WERI-Rb-1 (cell line): ENCODE measurements at regions not wholly inside any gene's neighbourhood (a gene's known extent, or its start where the extent isn't known, plus 50 kb on each side); places are given as distances from the start of the nearest gene placed in this dataset.
A peak's percentile ranks its signal among the peaks of the same experiment; 100 is the strongest.

ENCODE experiments used
- DNase-seq: peaks from one replicate; pipeline ENCODE4 v3.0.0-alpha.2; 2020
- H3K27ac ChIP-seq: fragments of 250-450 bp; sonication (Bioruptor Pico); 2 replicates; pipeline ENCODE4 v1.5.1; 2020; ENCODE audit warnings: mild to moderate bottlenecking, moderate library complexity
- H3K27me3 ChIP-seq: fragments of 250-450 bp; sonication (Bioruptor Pico); 2 replicates; pipeline ENCODE4 v1.5.1; 2021; ENCODE audit warnings: mild to moderate bottlenecking, low read depth, moderate library complexity; ENCODE audit not compliant: insufficient read depth, severe bottlenecking
- H3K36me3 ChIP-seq: fragments of 250-450 bp; sonication (Bioruptor Pico); 2 replicates; pipeline ENCODE4 v1.5.1; 2020; ENCODE audit warnings: mild to moderate bottlenecking, moderate library complexity
- H3K4me3 ChIP-seq: 2 replicates; pipeline ENCODE4 v1.5.1; 2011; ENCODE audit warnings: low read depth, mild to moderate bottlenecking, control low read depth, low read length
- H3K9me3 ChIP-seq: fragments of 250-450 bp; sonication (Bioruptor Pico); 2 replicates; pipeline ENCODE4 v1.5.1; 2021; ENCODE audit warnings: mild to moderate bottlenecking, moderate library complexity; ENCODE audit not compliant: severe bottlenecking
- TF ChIP-seq, protein P1 (sequence below): IDR thresholded peaks from 2 replicates; pipeline ENCODE4 v1.5.1; 2011; ENCODE audit warnings: low read depth, mild to moderate bottlenecking, control low read depth, inconsistent platforms, low read length

DNA sequence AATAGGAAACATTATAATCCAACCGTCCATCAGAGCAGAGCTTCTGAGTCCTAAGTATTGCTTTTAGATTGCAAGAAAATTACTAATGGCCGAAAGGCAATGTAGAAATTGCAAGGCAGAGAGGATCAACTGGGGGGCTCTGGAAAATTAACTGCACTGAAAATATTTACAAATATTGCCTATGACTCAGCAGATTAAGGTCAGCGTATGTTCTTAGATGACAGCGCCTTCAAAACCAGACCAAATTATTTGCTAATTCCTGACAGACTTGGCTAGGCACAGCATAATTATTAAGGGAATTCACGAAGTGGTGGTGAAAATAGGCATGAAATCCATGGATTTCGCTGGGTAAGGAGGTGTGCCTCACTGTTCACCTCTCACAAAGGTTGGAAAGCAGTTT lies 947.7 kb downstream of the TUSC7 start:
- Histone ChIP-seq H3K27ac (no peak overlapping the region), H3K4me3 (no peak overlapping the region)
- TF ChIP-seq, protein P1, sequence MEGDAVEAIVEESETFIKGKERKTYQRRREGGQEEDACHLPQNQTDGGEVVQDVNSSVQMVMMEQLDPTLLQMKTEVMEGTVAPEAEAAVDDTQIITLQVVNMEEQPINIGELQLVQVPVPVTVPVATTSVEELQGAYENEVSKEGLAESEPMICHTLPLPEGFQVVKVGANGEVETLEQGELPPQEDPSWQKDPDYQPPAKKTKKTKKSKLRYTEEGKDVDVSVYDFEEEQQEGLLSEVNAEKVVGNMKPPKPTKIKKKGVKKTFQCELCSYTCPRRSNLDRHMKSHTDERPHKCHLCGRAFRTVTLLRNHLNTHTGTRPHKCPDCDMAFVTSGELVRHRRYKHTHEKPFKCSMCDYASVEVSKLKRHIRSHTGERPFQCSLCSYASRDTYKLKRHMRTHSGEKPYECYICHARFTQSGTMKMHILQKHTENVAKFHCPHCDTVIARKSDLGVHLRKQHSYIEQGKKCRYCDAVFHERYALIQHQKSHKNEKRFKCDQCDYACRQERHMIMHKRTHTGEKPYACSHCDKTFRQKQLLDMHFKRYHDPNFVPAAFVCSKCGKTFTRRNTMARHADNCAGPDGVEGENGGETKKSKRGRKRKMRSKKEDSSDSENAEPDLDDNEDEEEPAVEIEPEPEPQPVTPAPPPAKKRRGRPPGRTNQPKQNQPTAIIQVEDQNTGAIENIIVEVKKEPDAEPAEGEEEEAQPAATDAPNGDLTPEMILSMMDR = no peak

DNA sequence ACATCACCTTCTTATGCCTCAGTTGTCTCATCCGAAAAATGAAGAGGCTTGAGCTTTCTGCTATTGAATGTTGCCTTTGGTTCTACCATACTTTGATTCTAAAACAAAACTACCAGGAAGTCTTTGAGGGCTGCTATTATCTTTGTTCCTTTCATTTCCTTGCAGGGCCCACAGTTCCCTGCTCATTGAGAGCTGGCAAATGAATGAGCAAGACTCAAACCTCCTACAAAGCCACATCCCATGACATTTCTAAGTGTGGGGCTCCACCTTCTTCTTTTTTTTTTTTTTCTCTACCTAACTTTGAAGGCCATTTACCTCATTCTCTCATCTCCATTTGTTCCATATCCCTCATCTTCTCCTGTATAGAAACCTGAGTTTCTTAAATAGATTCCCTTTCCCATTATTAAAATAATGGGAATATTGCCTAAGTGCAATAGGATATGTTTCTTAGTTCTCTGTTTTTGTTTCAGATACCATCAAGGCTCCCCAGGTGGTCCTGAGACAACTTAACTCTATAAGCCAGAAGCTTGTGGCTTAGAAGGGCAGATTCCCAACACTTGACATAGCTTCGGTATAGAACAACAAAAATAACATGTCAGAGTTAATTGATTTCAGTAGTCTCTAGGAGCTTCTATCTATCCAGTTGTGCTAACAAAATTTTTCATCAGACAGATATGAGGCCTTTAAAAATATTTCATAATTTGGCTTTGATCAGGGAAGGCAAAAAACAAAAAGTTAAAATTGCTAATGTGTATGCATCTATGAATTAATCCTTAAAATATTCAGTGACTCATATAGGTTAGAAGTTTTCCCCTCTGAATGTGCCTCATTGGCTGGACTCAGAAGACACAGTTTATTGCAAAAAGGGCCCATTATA lies 951.6 kb downstream of the TUSC7 start:
- Histone ChIP-seq H3K9me3 (no peaks in the 10 kb centered on the region), H3K27ac (no peak overlapping the region), H3K27me3 (peaks cover 9% of the 10 kb centered on the region), H3K4me3 (no peak overlapping the region), H3K36me3 (no peaks in the 10 kb centered on the region)
- TF ChIP-seq, protein P1 = no peak
- no peak for DNase-seq

More for the DNA sequence above, 947.7 kb downstream of the TUSC7 start:
- Histone ChIP-seq H3K36me3 (no peaks in the 10 kb centered on the region), H3K9me3 (no peaks in the 10 kb centered on the region), H3K27me3 (peaks cover 17% of the 10 kb centered on the region)
- DNase-seq = no peak

DNA sequence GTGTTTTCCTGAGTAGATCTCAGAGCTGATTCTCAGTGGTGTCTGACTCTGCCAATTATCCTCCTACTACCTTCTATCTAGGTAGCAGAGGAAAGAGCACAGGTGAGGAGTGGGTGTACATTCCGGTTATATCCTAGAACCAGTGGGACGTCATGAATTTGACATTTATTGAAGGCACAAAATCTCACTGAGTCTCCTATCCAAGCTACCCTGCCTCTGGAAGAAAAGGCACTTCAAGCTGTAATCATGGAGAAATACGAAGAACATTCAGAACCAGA lies 952.2 kb downstream of the TUSC7 start:
- TF ChIP-seq, protein P1 = no peak
- no peaks in the 10 kb centered on the region for H3K9me3 ChIP-seq
- H3K4me3 ChIP-seq = no peak overlapping the region

DNA sequence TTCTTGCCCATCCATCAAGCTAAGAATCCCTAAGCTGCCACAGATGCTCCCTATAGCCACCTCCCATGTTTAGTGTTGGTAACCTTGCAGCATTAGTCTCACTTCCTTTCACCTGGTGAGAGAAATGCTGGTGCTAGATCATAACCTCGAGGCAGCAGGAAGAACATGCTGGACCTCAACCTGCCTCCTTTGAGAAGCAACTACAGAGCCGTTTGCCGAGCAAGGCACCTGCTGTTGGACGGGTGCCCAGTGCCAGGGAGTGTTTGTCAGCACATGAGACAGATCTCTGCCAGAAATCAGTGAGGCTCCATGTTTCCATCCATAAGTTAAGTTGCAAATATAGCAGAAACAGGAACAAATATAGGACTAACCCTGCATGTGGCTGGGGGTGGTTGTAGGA lies 955.7 kb downstream of the TUSC7 start:
- TF ChIP-seq, protein P1 = no peak

More for the DNA sequence above, 952.2 kb downstream of the TUSC7 start:
- peaks cover 9% of the 10 kb centered on the region for H3K27me3 ChIP-seq
- DNase-seq = no peak
- no peaks in the 10 kb centered on the region for H3K36me3 ChIP-seq
- H3K27ac ChIP-seq = no peak overlapping the region

DNA sequence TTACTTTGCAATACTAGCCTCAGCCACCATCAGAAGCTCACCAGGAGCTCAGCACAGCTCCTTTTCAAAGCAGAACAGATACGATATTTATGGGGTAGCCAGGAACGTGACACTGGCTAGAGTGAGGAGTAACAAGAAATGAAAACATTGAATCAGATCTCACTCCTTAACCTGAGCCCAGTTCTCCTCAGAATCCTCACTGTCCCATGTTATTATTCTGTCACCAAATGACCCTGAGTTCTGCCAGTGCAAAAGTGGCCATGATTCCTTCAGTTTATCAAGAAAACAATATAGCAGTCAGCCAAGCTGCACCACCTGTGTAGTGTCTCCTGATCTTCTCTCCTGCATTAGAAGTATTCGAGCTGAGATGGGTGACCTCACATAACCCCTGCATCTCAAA lies 956.7 kb downstream of the TUSC7 start:
- DNase-seq = peak; percentile 9
- H3K9me3 ChIP-seq = no peaks in the 10 kb centered on the region
- H3K27me3 ChIP-seq = peaks cover 42% of the 10 kb centered on the region
- H3K27ac ChIP-seq = no peak overlapping the region
- no peak overlapping the region for H3K4me3 ChIP-seq
- no peaks in the 10 kb centered on the region for H3K36me3 ChIP-seq
- TF ChIP-seq, protein P1 = no peak

More for the DNA sequence above, 955.7 kb downstream of the TUSC7 start:
- DNase-seq = no peak
- Histone ChIP-seq H3K27ac (no peak overlapping the region), H3K27me3 (peaks cover 33% of the 10 kb centered on the region), H3K4me3 (no peak overlapping the region), H3K36me3 (no peaks in the 10 kb centered on the region), H3K9me3 (no peaks in the 10 kb centered on the region)

DNA sequence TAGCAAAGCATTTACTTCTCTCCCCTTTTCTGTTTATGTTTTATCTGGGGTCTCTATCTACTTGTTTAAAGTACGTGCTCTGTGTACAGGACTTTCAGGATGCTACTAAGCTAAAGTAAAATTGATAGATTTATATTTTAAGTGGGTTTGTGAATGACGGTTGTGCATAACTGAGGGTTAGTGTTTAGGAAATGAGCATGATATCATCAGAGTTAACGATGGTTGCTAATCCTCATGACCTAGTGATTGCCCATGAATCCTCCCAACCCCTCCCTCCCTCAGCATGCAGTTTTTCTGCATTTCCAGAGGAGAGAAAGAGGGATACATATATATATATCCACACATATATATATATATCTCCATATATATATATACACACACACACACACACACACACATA lies 957.2 kb downstream of the TUSC7 start:
- no peaks in the 10 kb centered on the region for H3K36me3 ChIP-seq
- peaks cover 47% of the 10 kb centered on the region for H3K27me3 ChIP-seq
- H3K4me3 ChIP-seq = no peak overlapping the region
- DNase-seq = no peak
- no peak overlapping the region for H3K27ac ChIP-seq
- TF ChIP-seq, protein P1 = no peak
- H3K9me3 ChIP-seq = no peaks in the 10 kb centered on the region
